ENCODE measurements at regions not wholly inside any gene's neighbourhood (a gene's known extent, or its start where the extent isn't known, plus 50 kb on each side); places are given as distances from the start of the nearest gene placed in this dataset.

DNA sequence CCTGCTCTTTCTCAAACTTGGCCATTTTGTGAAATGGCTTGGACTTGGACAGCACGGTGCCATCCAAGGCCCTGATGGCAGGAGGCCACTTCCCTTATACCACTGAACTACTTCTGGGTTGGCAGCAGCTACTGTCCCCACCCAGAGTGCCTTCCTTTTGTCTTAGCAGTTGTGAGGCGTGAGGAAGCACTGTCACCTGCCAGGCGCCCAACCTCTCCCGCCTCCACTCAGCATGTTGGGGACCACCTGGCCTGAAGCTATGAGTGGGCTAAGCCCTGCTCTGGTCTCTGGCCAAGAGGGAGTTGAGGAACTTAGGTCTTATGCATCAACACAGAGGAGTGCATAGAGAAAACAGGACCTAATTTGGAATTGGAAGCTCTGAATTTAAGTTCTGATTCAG, 276.0 kb downstream of the ENC1 start:
- FAIRE-seq (no peak), DNase-seq (ENCODE audit: insufficient read length, low spot score) (no peak)
- no peak for TF ChIP-seq POLR2A (IDR thresholded peaks at IDR 0.05; ENCODE audit: low read depth, low read length)

DNA sequence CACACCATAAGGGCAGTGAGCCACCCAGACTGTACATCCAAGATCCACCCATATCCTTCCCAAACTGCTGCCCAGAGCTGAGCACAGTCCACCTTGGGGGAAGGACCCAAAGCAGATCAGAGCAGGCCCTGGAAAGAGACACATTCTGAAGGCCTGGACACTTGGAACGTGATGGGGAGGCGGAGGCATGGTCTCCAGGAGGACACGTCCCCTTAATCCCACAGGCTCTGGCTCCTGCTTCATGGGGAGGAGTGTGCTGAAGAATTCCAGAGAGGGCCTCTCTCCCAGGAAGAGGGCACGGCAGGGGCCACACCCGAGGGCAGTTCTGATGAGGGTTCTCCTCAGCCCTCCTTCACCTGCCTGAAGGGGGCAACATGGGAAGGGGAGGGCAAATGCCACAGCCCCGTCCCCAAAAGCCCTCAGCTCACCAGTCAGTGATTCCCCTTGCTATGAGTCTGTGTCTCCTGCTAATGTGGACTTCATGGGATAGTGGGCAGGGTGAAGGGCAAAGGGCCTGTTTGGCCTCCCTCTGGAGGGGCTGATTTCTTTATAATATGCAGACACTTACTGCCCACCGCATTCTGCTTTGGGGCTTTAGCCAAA, 276.8 kb downstream of the ENC1 start:
- DNase-seq (ENCODE audit: insufficient read length, low spot score) (no peak), FAIRE-seq (no peak)
- TF ChIP-seq POLR2A (IDR thresholded peaks at IDR 0.05; ENCODE audit: low read depth, low read length), result no peak

GRCh38 chr5:74361406-74362358, 278.8 kb downstream of the ENC1 start:
- DNase-seq (ENCODE audit: insufficient read length, low spot score) (no peak), FAIRE-seq (no peak)
- TF ChIP-seq POLR2A (IDR thresholded peaks at IDR 0.05; ENCODE audit: low read depth, low read length), result no peak

- no peak for TF ChIP-seq POLR2A (IDR thresholded peaks at IDR 0.05; ENCODE audit: low read depth, low read length)
- FAIRE-seq, result no peak
Observed at GRCh38 chr5:74360535-74361210, 279.9 kb downstream of the ENC1 start.

GRCh38 chr5:74357827-74358226, 282.7 kb downstream of the ENC1 start:
- FAIRE-seq (no peak), DNase-seq (ENCODE audit: insufficient read length, low spot score) (no peak)
- no peak for TF ChIP-seq POLR2A (IDR thresholded peaks at IDR 0.05; ENCODE audit: low read depth, low read length)

More at GRCh38 chr5:74360535-74361210, 279.9 kb downstream of the ENC1 start:
- no peak for DNase-seq (ENCODE audit: insufficient read length, low spot score)

DNA sequence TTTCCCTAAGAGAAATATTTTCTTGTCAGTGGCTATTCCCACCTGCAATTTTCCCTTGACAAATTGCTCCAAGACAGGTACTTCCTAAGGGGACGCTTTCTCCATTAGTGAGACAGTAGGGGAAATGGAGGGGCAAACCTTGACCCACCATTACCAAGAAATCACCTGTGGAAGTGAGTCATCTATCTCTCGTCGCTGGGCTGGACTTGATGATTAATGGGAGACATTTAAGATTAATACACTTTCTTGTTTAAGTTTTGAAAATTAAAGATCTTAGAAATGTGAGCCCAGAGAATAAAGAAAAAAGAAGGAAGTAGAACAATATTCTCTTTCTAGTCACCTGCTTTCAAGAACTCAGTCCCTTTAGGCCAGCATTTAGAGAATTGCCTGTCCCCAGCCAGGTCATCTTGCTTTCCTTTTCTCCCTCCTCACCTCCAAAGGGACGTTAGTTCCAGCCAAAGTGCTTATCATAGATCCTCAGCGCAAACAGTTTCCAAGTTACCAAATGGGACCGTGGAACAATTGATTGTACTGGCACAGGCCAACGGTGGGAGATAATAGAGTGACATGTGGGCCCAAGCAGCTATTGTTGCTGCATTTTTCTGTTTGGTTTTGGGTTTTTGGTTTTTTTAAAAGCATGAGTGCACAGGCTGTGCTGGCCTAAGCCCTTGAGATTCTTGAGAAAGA, 284.4 kb downstream of the ENC1 start:
- no peak for FAIRE-seq
- no peak for TF ChIP-seq POLR2A (IDR thresholded peaks at IDR 0.05; ENCODE audit: low read depth, low read length)

DNA sequence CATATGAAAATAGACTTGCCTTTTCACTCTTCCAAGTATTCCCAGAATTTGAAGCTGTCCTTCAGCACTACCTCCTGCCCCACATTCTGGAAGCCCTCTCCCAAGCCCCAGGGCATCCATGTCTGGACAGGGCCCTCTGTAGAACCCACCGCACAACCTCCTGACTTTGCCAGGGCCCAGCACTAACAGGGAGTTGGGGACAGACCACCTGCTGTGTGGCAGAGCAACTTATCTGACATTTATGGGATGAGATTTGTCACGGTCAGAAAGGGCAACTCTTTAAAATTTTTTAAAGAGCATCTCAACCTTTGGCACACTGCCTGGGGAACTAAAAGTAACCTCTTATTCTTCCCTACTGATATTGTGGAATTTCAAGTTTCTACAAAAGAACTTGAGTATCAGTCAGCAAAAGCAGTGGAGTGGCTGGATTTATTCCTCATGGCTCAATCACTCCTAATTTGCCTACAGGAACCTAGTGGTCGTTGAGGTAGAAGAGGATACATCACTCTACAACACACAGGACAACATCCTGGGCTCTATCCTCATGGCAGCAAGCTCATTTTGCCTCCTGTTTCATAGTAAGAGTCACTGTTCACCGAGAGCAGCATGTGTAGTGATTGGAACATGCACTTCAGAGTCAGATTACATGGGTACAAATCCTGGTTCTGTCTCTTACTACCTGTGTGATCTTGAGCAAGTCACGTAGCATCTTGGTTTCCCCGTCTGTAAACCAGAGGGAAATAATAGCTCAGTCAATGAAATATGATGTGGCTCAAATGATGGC, 285.3 kb downstream of the ENC1 start:
- FAIRE-seq, result no peak
- TF ChIP-seq POLR2A (IDR thresholded peaks at IDR 0.05; ENCODE audit: low read depth, low read length), result no peak

More for the DNA sequence above, 284.4 kb downstream of the ENC1 start:
- DNase-seq (ENCODE audit: insufficient read length, low spot score), result no peak

DNA sequence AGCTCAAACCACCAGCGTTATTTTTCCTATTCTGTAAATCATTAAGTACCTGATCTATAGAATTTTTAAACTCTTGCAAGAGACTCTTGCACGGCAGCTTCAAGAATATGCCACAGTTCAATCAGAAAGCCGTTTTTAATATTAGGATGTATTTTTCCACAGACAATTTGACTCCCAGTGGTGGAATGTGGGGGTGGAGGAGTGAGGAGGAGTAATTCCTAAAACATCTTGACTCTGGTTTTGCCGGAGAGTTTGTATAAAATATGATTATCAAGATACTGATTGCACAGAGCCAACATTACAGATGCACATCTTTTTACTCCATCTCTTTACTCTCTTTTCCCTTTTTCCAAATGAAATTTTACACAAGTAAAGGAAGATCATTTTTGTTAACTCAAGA, 288.3 kb downstream of the ENC1 start:
- no peak for TF ChIP-seq POLR2A (IDR thresholded peaks at IDR 0.05; ENCODE audit: low read depth, low read length)
- DNase-seq (ENCODE audit: insufficient read length, low spot score) (no peak), FAIRE-seq (no peak)

More for the DNA sequence above, 285.3 kb downstream of the ENC1 start:
- no peak for DNase-seq (ENCODE audit: insufficient read length, low spot score)

DNA sequence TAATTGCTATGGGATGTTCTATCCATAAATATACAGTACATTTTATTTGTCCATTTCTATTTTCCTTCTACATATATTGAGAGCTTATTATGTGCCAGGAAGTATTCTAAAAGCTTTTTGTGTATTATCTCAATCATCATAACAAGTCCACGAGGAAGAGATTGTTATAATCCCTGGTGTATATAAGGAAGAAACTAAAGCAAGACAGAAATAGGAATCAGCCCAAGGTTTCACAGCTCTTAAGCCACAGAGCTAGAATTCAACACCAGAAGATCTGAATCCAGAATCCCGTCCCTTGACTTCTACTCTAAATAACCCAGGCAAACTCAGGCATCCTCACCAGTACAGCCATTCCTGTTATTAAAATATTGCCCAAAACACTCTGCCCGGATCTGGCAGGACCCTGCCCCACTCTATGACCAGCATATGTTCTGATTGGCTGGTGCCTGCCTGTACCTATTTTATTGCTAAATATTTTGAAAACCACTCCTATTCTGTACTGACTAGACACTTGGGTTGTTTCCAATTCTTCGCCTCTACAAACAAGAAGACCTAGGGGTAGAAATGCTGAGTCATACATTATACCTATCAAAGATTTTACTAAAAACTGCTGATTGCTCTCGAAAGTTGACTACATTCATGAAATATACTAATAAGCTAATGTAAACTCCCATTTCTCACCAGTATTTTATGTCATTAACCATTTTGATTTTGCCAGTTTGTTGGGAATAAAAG, 297.4 kb downstream of the ENC1 start:
- TF ChIP-seq POLR2A (IDR thresholded peaks at IDR 0.05; ENCODE audit: low read depth, low read length), result no peak
- DNase-seq (ENCODE audit: insufficient read length, low spot score) (no peak), FAIRE-seq (peak; percentile 15)

GRCh38 chr5:74342182-74342581, 298.3 kb downstream of the ENC1 start:
- no peak for TF ChIP-seq POLR2A (IDR thresholded peaks at IDR 0.05; ENCODE audit: low read depth, low read length)
- FAIRE-seq, result no peak

DNA sequence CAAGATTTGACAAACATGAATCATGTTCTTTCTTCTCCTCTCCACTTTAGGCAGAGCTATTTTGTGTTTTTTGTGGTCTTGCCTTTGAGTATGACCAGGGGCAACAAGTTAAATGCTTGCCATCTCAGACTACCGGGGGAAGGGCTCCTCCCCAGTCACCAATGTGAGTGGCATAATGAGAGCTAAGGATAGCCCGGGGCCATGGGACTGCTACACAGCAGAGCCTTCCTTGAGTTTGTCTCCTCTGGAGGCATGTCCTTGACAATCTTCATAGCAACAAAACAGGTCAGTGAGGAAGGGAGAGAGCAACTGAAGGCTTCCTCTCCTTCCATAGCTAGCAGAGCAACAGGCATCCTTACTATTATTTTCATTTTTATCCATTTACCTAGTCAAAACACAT, 299.3 kb downstream of the ENC1 start:
- no peak for DNase-seq (ENCODE audit: insufficient read length, low spot score)
- no peak for FAIRE-seq
- no peak for TF ChIP-seq POLR2A (IDR thresholded peaks at IDR 0.05; ENCODE audit: low read depth, low read length)

More at GRCh38 chr5:74342182-74342581, 298.3 kb downstream of the ENC1 start:
- DNase-seq (ENCODE audit: insufficient read length, low spot score), result no peak

GRCh38 chr5:74340476-74340875, 300.1 kb downstream of the ENC1 start:
- DNase-seq (ENCODE audit: insufficient read length, low spot score) (no peak), FAIRE-seq (no peak)
- TF ChIP-seq POLR2A (IDR thresholded peaks at IDR 0.05; ENCODE audit: low read depth, low read length), result no peak
